ENCODE measurements at regions not wholly inside any gene's neighbourhood (a gene's known extent, or its start where the extent isn't known, plus 50 kb on each side); places are given as distances from the start of the nearest gene placed in this dataset.

- no peak for ATAC-seq
These were observed 561.7 kb downstream of the DIAPH3 start for GRCh38 chr13:59601993-59602392.

DNA sequence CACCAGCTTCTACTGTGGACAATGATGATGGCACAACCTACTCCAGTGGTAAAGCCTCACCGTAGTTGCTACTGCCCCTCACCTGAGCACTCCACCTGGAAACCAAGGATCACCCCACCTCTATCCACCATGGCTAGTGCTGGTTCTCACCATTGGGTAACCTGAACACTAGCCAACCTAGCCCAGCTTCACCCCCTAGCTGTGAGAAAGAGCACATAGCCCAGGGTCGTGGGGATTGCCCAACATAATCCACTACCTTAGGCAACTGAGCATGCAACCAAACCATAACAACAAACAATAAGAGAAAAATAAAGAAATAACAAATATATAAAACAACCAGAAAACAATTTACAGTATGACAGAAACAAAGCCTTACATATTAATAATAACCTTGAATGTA, 560.1 kb downstream of the DIAPH3 start:
- no peak for ATAC-seq

DNA sequence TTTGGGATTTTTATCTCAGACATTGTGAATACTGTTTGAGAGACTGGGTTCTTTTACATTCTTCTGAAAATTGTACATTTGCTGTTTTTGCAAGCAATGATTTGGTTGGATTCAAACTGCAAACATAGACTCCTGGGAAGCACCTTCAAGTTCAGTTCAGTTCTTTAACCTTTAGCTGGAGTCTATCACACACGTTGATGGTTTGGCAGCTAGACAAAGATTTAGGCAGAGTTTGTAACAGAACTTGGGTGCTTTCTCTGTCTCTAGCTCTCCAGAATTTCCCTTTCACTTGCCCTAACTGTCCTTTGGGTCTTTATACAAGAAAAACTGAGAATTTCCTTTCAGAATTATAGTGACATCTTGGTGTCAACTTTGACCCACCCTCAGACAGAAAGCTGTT, 556.6 kb downstream of the DIAPH3 start:
- ATAC-seq = no peak

DNA sequence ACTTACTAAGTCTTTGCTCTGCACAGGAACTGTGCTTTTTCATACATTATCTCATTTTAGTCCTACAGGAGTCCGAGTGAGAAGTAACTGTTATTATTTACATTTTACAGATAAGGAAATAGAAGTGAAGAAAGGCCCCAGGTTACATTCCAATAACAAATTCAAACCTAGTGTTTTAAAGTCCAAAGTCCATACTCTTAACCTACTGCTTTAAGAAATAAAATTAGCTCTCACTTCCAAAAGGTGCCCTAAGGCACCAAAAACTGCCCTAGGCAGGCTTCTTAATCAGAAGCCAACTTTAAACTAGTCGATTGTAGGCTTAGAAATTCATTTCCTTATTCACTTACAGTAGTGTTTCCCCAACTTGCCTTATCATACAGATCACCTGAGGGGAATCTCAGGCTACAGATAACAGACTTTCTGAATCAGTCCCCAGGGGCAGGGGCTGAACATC, 555.9 kb downstream of the DIAPH3 start:
- ATAC-seq = no peak

- ATAC-seq = no peak
These were observed 554.3 kb downstream of the DIAPH3 start for GRCh38 chr13:59609421-59609820.

All from activated CD4-positive, CD25-positive, alpha-beta regulatory T cell treated with anti-CD3 and anti-CD28 coated beads, Interleukin-2, amount 50 U/mL, for 24 hours (primary cell).